WTC11 (cell line): ENCODE measurements at regions not wholly inside any gene's neighbourhood (a gene's known extent, or its start where the extent isn't known, plus 50 kb on each side); places are given as distances from the start of the nearest gene placed in this dataset.

Experiments used
- ATAC-seq: fragments of 200-7000 bp; cut with Tn5 transposase; 2 replicates; pipeline ENCODE4 v1.10.0; 2021; ENCODE audit warnings: mild to moderate bottlenecking, moderate library complexity
- CTCF ChIA-PET: fragments of 300-600 bp; sonication (Branson Sonifier 250); formaldehyde crosslinking; loops from one replicate; lab custom pipeline; 2021; ENCODE audit warnings: antibody characterized with exemption; lab: Charles Lee
- POLR2A ChIA-PET: fragments of 350-600 bp; sonication (Branson Sonifier 250); formaldehyde crosslinking; loops from one replicate; lab custom pipeline; 2021; ENCODE audit warnings: antibody characterized with exemption; lab: Charles Lee
- DNase-seq: peaks from one replicate; pipeline ENCODE4 v3.0.0; 2021; ENCODE audit warnings: low spot score
- H3K27ac Mint-ChIP-seq: 2 replicates; pipeline ENCODE4 v1.8.0; 2021; ENCODE audit warnings: mixed read lengths
- H3K27me3 Mint-ChIP-seq: 2 replicates; pipeline ENCODE4 v1.8.0; 2021; ENCODE audit warnings: low read depth, mild to moderate bottlenecking, moderate library complexity, mixed read lengths
- H3K36me3 Mint-ChIP-seq: 2 replicates; pipeline ENCODE4 v1.8.0; 2021; ENCODE audit warnings: mixed read lengths
- H3K4me1 Mint-ChIP-seq: 2 replicates; pipeline ENCODE4 v1.8.0; 2022; ENCODE audit warnings: mixed read lengths
- H3K4me3 Mint-ChIP-seq: 2 replicates; pipeline ENCODE4 v1.8.0; 2021; ENCODE audit warnings: mild to moderate bottlenecking, moderate library complexity, mixed read lengths
- H3K9me3 Mint-ChIP-seq: 2 replicates; pipeline ENCODE4 v1.8.0; 2021; ENCODE audit warnings: mixed read lengths
- ATF1 ChIP-seq: sonication (generic); formaldehyde crosslinking; IDR thresholded peaks from 2 replicates; pipeline ENCODE4 v1.8.1; 2023; ENCODE audit warnings: mild to moderate bottlenecking, moderate library complexity, missing genetic modification reagents
- E2F4 ChIP-seq: sonication (generic); formaldehyde crosslinking; IDR thresholded peaks from 2 replicates; pipeline ENCODE4 v1.8.1; 2022; ENCODE audit warnings: low read depth, mild to moderate bottlenecking, moderate library complexity, missing genetic modification reagents, borderline replicate concordance
- HMGA2 ChIP-seq: fragments of 250-450 bp; sonication (Bioruptor Pico); IDR thresholded peaks from 2 replicates; pipeline ENCODE4 v1.4.0; 2021; ENCODE audit warnings: mild to moderate bottlenecking, moderate library complexity
- NR1H2 ChIP-seq: sonication (generic); formaldehyde crosslinking; IDR thresholded peaks from 2 replicates; pipeline ENCODE4 v1.9.0; 2021; ENCODE audit warnings: mild to moderate bottlenecking, moderate library complexity, missing genetic modification reagents
- NR2C2 ChIP-seq: sonication (generic); formaldehyde crosslinking; IDR thresholded peaks from 2 replicates; pipeline ENCODE4 v1.8.0; 2022; ENCODE audit warnings: mild to moderate bottlenecking, missing genetic modification reagents
- STAT6 ChIP-seq: sonication (generic); formaldehyde crosslinking; conservative IDR thresholded peaks from 2 replicates; pipeline ENCODE4 v1.8.1; 2023; ENCODE audit warnings: mild to moderate bottlenecking, low read depth, missing genetic modification reagents, moderate library complexity
- TCF7 ChIP-seq: sonication (generic); formaldehyde crosslinking; IDR thresholded peaks from 2 replicates; pipeline ENCODE4 v1.8.0; 2022; ENCODE audit warnings: mild to moderate bottlenecking, low read depth, missing genetic modification reagents, moderate library complexity
- USF1 ChIP-seq: sonication (generic); formaldehyde crosslinking; IDR thresholded peaks from 2 replicates; pipeline ENCODE4 v1.8.0; 2022; ENCODE audit warnings: mild to moderate bottlenecking, missing genetic modification reagents
- ZBTB21 ChIP-seq: sonication (generic); formaldehyde crosslinking; IDR thresholded peaks from 2 replicates; pipeline ENCODE4 v1.8.1; 2023; ENCODE audit warnings: mild to moderate bottlenecking, missing genetic modification reagents, borderline replicate concordance
- ZMAT4 ChIP-seq: fragments of 250-450 bp; sonication (Bioruptor Pico); IDR thresholded peaks from 2 replicates; pipeline ENCODE4 v1.9.0; 2021; ENCODE audit warnings: mild to moderate bottlenecking
- ZNF219 ChIP-seq: sonication (generic); formaldehyde crosslinking; IDR thresholded peaks from 2 replicates; pipeline ENCODE4 v1.8.0; 2023; ENCODE audit warnings: missing genetic modification reagents, mild to moderate bottlenecking, borderline replicate concordance
- ZNF423 ChIP-seq: fragments of 250-450 bp; sonication (Bioruptor Pico); IDR thresholded peaks from 2 replicates; pipeline ENCODE4 v2.1.2; 2022; ENCODE audit warnings: mild to moderate bottlenecking, moderate library complexity
- TF ChIP-seq, protein P1 (sequence below): sonication (generic); formaldehyde crosslinking; IDR thresholded peaks from 2 replicates; pipeline ENCODE4 v1.8.0; 2023; ENCODE audit warnings: missing genetic modification reagents, mild to moderate bottlenecking, borderline replicate concordance
- TF ChIP-seq, protein P2 (sequence below): sonication (generic); formaldehyde crosslinking; IDR thresholded peaks from 2 replicates; pipeline ENCODE4 v1.8.1; 2023; ENCODE audit warnings: mild to moderate bottlenecking, missing genetic modification reagents, moderate library complexity

- H3K27me3 Mint-ChIP-seq, result no peaks in the 10 kb centered on the region; the same call in 1 of the 2 replicates
- TF ChIP-seq TCF7 (CRISPR knock-in tag) (no peak), HMGA2 (CRISPR knock-in tag) (no peak), ATF1 (CRISPR knock-in tag) (no peak), E2F4 (no peak), ZBTB21 (CRISPR knock-in tag) (no peak), NR1H2 (CRISPR knock-in tag) (no peak), USF1 (no peak), ZNF219 (no peak), ZMAT4 (CRISPR knock-in tag) (no peak)
- TF ChIP-seq, protein P1, sequence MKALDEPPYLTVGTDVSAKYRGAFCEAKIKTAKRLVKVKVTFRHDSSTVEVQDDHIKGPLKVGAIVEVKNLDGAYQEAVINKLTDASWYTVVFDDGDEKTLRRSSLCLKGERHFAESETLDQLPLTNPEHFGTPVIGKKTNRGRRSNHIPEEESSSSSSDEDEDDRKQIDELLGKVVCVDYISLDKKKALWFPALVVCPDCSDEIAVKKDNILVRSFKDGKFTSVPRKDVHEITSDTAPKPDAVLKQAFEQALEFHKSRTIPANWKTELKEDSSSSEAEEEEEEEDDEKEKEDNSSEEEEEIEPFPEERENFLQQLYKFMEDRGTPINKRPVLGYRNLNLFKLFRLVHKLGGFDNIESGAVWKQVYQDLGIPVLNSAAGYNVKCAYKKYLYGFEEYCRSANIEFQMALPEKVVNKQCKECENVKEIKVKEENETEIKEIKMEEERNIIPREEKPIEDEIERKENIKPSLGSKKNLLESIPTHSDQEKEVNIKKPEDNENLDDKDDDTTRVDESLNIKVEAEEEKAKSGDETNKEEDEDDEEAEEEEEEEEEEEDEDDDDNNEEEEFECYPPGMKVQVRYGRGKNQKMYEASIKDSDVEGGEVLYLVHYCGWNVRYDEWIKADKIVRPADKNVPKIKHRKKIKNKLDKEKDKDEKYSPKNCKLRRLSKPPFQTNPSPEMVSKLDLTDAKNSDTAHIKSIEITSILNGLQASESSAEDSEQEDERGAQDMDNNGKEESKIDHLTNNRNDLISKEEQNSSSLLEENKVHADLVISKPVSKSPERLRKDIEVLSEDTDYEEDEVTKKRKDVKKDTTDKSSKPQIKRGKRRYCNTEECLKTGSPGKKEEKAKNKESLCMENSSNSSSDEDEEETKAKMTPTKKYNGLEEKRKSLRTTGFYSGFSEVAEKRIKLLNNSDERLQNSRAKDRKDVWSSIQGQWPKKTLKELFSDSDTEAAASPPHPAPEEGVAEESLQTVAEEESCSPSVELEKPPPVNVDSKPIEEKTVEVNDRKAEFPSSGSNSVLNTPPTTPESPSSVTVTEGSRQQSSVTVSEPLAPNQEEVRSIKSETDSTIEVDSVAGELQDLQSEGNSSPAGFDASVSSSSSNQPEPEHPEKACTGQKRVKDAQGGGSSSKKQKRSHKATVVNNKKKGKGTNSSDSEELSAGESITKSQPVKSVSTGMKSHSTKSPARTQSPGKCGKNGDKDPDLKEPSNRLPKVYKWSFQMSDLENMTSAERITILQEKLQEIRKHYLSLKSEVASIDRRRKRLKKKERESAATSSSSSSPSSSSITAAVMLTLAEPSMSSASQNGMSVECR (CRISPR knock-in tag), result no peak
- TF ChIP-seq, protein P2, sequence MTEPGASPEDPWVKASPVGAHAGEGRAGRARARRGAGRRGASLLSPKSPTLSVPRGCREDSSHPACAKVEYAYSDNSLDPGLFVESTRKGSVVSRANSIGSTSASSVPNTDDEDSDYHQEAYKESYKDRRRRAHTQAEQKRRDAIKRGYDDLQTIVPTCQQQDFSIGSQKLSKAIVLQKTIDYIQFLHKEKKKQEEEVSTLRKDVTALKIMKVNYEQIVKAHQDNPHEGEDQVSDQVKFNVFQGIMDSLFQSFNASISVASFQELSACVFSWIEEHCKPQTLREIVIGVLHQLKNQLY (CRISPR knock-in tag), result no peak
- CTCF ChIA-PET, result interaction anchor here (0.6 to 2.8 kb wide), 10 partner anchors 53 to 634 kb away, joined by 3 to 25 read pairs (median 6); no protein-coding TSS in a partner anchor
- peaks cover 40% of the 10 kb centered on the region for H3K9me3 Mint-ChIP-seq
- peaks cover 21% of the 10 kb centered on the region for H3K36me3 Mint-ChIP-seq
- ATAC-seq (no peak), DNase-seq (no peak)
- no peak overlapping the region for H3K27ac Mint-ChIP-seq
- H3K4me1 Mint-ChIP-seq, result peaks cover 6% of the 10 kb centered on the region
- POLR2A ChIA-PET, result no interaction called here
- no peak overlapping the region for H3K4me3 Mint-ChIP-seq
Measured at GRCh38 chr7:42575171-42575570, 336.7 kb downstream of the C7orf25 start.

DNA sequence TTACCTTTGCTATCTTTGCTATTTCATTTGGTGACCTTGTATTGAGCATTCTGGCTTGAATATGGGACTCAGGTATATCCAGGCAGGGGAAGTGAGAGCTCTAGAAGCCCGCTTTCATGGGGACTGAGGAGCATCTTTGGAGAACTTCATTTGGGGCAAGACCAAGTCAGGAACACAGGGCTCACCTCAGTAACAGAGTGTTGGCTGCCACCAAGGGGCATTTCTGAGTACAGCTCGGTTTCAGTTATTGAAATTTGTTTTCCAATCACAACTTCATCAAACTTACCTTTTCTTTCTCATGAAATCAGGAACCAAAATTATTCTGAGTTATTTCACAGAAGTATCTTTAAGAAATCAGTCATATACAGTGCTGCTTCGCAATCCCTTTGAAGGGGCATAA, 337.2 kb downstream of the C7orf25 start:
- Mint-ChIP-seq H3K27ac (no peak overlapping the region), H3K4me3 (no peak overlapping the region), H3K27me3 (no peaks in the 10 kb centered on the region; the same call in 1 of the 2 replicates), H3K36me3 (peaks cover 18% of the 10 kb centered on the region), H3K9me3 (peaks cover 39% of the 10 kb centered on the region), H3K4me1 (peaks cover 6% of the 10 kb centered on the region)
- CTCF ChIA-PET, result interaction anchor here (0.5 to 2.8 kb wide), 12 partner anchors 34 to 634 kb away, joined by 3 to 25 read pairs (median 4); no protein-coding TSS in a partner anchor
- TF ChIP-seq NR2C2 (no peak), STAT6 (CRISPR knock-in tag) (no peak), ZNF423 (no peak)
- DNase-seq, result no peak
- POLR2A ChIA-PET, result no interaction called here
- peak; percentile 53 for ATAC-seq
